WTC11 (cell line): ENCODE measurements at regions not wholly inside any gene's neighbourhood (a gene's known extent, or its start where the extent isn't known, plus 50 kb on each side); places are given as distances from the start of the nearest gene placed in this dataset.

ENCODE experiments used
- CTCF ChIP-seq: fragments of 200-600 bp; IDR thresholded peaks from 2 replicates; pipeline ENCODE4 v1.8.0; 2022; ENCODE audit warnings: antibody characterized with exemption
- ZNF121 ChIP-seq: sonication (generic); formaldehyde crosslinking; IDR thresholded peaks from 2 replicates; pipeline ENCODE4 v1.8.0; 2023; ENCODE audit warnings: missing genetic modification reagents

- TF ChIP-seq ZNF121 (CRISPR knock-in tag) (no peak), CTCF (no peak)
These were observed 75.4 kb upstream of the SLC35G4 start for GRCh38 chr18:11533942-11534496.
